ENCODE measurements at regions not wholly inside any gene's neighbourhood (a gene's known extent, or its start where the extent isn't known, plus 50 kb on each side); places are given as distances from the start of the nearest gene placed in this dataset.

DNA sequence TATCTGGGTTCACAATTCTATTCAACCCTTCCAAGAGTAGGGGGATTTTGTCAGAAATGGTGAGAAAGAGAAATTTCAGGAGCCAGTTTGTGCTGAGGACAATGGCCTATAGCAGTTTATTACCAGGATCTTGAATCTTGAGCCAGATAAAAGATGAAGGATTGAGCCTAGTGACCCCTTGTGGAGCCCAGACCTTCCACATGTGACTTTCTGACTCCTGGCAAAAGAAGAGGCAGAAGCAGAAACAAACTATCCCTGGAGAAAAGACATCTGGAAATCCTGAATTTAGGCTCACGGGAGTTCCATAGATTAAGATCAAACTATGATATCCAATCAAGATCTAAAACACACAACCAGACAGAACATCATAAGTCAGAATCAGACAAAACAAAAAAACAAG is 60.9 kb upstream of the CHRM2 start:
- no peak for DNase-seq (ENCODE audit: extremely low read depth, low read depth)

DNA sequence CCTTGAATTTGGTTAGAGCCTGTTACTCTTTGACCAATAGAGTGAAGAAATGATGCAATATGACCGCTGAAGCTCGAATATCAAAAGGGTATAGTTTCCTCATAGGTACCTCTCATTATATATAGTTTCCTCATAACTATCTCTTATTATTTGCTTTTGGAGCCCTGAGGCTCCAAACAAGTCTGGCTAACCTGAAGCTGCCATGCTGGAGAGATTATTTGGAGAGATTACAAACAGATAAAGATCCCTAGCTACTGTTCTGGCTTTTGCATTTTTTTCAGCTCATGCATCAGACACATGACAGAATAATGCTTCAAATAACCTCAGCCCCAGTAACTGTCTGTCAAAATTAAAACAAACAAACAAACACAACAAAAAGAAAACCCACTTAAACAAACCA is 65.4 kb upstream of the CHRM2 start:
- no peak for DNase-seq (ENCODE audit: extremely low read depth, low read depth)

DNA sequence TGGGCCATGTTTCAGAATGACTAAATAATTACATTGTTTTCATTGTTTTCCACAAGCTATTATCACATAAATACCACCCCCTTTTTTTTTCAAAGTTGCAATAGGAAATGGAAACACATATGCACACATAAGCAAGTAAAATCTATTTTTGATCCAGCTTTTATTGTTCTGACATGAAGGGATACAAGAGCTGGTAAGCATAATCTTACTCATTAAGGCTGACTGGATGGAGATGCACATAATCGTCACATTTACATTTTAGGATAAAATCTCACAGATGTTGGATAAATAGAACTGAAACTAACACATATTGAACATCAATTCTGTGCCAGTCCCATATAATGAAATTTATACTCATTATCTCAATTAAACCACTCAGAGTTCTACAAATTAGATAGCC is 84.5 kb upstream of the CHRM2 start:
- DNase-seq (ENCODE audit: extremely low read depth, low read depth), result no peak

DNA sequence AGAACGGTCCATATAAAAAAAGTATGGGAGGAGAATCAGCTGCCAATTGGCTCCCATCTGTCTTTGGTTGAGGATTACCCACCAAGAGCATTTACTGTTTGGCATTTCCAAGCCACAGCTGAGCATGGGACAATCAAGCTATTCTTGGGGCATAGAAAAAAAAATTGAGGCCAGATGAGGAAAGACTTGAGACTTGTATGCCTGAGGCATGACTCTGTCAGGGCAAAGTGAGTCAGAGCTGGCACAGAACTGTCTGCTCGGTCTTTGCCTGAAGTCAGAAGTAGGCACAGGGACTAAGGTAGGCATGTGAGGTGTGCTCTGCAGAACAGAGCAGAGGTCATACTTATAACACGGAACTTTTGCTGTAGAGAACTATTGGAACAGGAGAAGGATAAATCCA is 126.5 kb upstream of the CHRM2 start:
- no peak for DNase-seq (ENCODE audit: extremely low read depth, low read depth)

DNA sequence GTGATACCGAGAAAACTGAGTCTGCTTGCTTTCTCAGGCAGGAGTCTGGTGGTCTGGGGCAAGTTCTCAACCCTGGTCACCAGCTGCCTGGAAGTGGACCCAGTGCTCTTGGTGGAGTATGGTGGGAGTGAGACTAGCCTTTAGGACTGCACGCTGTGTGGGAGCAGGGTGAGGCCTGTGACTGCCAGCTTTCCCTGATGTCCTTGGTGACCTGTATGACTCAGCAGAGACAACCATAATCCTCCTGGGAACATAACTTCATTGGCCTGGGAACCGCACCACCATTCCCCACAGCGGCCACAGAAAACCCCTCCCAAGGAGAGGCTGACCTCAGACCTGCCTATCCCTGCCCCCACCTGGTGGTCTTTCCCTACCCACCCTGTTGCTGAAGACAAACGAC is 139.5 kb upstream of the CHRM2 start:
- DNase-seq (ENCODE audit: extremely low read depth, low read depth), result no peak

DNA sequence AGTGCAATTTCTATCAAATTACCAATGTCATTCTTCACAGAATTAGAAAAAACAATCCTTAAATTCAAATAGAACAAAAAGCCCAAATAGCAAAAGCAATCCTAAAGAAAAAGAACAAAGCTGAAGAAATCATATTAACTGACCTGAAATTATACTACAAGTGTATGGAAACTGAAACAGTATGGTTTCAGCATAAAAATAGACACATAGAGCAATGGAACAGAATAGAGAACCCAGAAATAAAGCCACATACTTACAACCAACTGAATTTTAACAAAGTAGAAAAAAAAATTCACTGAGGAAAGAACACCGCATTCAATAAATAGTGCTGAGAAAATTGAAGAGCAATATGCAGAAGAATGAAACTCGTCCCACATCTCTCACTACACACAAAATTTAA is 142.0 kb upstream of the CHRM2 start:
- DNase-seq (ENCODE audit: extremely low read depth, low read depth), result no peak

DNA sequence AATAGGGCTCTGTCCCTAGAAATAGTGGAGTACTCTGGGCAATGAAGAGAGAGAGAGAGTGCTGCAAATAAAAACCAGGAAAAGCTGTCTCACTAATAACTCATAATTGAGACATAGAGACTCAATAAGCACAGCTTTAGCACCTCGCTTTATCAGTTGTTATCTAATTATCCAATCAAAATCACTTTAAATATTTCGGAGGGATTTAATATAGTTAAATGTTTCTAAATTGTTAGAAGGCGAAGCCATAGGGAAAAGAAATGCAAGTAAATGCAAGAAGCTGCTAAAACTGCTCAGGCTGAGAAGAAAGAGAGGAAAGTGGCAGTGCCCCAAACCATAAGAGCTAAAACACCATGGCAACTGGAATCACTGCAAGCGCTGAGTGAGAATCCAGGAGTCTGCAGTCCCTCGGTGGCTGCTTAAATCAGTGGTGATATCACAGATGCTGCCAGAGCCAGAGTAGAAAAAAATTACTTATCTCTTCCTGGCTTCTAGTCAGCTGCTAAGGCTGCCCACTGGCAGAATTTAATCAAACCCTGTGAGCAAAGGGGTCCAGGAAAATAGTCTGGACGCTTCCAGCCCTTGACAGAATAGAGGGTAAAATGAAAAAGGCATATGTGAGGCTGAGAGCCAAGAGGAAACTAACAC is 150.4 kb upstream of the CHRM2 start:
- no peak for DNase-seq (ENCODE audit: extremely low read depth, low read depth)

DNA sequence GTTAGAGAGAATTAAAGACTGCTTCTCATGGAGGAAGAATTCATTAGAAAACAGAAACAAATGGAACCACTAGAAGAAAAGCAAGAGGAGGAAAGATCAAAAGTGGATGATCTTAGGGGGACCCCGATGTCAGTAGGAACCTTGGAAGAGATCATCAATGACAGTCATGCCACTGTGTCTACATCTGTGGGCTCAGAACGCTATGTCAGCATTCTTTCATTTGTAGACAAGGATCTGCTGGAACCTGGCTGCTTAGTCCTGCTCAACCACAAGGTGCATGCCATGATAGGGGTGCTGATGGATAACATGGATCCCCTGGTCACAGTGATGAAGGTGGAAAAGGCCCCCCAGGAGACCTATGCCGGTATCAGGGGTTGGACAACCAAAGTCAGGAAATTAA is 154.4 kb upstream of the CHRM2 start:
- no peak for DNase-seq (ENCODE audit: extremely low read depth, low read depth)

DNA sequence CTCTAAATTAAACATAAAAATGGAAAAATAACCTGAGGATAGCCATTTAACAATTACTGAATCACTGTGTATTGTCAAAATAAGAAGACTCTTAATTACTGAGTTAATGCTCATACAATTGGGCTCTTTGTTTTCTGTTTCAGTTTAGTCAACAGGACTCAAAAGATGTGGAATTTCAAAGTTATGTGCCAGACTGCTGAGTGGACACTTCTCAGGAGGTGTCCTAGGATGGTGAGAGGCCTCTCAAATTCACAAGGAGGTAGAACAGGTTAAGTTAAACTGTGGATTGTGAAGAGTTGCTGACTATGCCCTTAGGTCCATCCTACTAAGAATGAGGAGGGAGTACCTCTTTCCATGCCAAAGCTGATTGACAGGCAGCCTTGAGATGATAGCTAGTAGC is 157.7 kb upstream of the CHRM2 start:
- no peak for DNase-seq (ENCODE audit: extremely low read depth, low read depth)

DNA sequence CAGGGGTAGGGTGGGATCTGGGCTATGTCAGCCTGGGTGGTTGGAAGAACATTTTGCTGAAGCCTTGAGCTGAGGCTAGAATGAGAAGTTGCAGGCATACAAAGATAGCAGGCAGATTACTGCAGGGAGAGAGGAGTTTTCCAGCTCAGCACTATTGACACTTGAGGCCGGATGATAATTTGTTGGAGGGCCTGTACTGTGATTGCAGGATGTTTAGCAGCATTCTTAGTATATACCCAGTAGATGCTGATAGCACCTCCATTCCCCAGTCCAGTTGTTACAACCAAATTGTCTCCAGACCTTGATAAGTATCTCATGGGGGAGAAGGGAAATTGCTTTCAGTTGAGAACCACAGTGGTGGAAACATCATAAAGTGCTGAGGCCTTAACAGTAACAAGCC is 158.6 kb upstream of the CHRM2 start:
- no peak for DNase-seq (ENCODE audit: extremely low read depth, low read depth)

DNA sequence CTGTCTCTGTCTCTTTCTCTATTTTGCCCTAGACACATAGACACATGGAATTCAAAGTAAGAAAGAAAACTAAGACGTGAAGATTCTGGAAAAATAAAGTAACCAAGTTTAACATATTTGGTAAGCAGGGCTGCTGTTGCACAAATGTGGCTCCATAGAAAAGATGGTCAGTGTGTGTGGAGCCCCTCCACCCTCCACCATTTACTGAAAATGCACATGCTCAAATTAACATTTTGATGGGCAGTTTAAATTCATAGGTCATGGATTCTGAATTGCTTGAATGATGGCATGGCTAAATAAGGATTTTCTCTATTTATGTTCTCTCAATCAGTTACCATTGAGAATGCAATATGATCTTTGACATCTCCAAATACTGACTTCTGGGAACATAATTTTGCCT is 165.5 kb upstream of the CHRM2 start:
- DNase-seq (ENCODE audit: extremely low read depth, low read depth), result no peak

DNA sequence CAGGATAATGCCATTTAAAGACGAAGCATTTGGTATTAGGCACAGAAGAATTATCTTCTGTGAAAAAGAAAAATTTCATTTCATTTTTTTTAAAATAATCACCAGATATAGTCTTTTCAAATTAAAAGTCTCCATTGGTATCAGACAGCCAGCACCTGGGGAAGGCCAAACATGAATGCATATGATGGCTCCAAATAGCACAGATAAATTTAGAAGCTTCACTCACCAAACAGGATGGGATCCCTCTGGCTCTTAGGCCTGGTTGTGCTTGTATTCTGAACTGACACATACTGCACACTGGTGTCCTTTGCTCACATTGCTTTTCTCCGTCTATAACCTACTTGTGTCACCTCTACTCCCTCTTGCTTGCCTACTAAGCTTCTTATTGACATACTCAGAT is 169.5 kb upstream of the CHRM2 start:
- DNase-seq (ENCODE audit: extremely low read depth, low read depth), result no peak

DNA sequence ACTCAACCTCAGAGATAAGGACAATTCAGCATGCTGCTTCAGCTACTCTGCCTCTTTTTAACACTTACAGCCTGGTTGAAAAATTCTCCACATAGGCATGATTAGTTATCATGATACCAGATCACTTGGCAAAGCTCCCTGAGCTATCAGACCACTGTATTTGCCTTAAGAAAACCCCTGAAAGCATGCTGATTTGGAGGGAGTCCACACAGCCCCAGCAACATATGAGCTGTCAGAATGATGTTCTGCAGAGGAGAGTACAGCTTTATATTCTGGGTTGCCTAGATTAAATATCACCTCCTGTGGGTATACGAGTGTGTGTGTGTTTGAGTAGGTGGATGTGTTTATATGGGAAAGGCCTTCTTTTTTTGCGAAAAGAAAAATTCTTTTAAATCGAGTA is 170.2 kb upstream of the CHRM2 start:
- DNase-seq (ENCODE audit: extremely low read depth, low read depth), result no peak

DNA sequence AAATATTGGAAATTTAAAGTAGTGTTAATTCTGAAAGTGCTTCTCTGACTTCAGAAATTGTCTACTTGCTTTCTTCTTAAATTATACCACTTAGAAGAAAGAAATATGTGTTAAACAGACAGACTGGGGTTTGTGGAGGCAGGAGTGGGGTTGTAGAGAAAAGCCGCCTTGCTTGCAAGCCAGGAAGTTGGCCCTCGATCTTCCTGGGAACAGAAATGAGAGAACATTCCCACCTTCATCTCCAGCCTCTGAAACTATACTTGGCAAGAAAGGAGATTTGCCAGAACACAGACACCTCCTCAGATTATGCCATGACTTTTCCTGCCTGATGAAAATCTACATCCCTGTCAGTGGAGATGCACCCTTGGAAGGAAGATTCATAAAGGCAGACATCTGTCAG is 171.2 kb upstream of the CHRM2 start:
- DNase-seq (ENCODE audit: extremely low read depth, low read depth), result no peak

DNA sequence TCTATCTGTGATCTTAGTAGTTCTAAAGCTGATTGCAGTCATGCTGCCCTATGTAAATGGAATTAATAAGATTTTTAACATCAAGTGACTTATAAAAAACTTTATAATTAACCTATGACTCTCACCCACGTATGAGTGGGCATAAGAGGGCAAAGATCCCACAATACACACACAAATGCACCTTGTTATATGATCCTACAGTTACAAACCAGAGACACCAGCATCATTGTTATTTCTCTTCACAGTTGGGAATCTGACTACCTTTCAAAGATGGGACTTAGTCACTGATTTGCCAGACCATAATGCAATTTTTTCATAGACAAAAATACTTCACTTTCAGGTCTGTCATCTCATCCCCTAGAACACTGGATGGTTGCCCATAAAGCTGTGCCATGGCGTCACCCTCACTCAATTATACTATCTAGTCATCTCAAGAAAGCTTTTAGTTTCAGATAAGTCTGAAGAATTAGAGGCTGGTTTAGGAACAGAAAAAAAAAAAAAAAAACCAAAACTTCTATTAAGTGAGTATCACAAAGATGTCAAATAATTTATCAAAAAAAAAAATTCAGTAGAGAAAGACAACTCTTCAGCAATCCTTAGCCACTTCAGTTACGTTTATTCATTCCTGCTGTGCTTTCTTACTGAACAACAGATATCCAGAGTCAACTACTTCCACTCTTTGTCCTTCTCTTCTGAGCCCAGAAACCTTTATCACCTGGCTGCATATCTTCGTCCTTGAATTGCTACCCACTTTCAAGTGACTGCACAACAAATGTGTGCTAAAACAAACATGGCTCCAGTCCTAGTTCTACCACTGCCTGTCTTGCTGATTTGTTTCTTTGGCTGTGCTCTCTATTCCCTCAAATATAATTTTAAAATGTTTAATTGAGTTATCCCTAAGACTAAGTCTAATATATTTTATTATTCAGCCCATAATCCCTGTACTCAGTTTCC is 175.0 kb upstream of the CHRM2 start:
- DNase-seq (ENCODE audit: extremely low read depth, low read depth), result no peak

DNA sequence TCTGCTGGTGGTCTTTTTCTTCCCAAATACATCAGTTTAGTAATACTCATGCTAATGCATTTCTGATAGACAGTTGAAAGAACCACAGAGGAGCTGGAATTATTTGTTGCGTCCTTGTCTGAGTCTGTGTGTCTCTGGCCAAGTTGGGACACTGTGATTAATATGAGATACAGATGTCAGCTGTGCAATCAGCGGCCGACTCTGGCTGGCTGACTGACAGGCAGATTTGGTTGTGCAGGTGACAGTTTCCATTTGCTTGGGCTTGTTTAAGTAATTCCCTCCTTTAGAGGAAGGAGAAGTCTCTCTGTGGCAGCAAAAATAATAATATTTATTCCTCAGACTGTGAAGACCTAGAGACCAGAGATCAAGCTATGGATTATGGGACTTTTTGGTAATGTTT is 176.2 kb upstream of the CHRM2 start:
- no peak for DNase-seq (ENCODE audit: extremely low read depth, low read depth)

DNA sequence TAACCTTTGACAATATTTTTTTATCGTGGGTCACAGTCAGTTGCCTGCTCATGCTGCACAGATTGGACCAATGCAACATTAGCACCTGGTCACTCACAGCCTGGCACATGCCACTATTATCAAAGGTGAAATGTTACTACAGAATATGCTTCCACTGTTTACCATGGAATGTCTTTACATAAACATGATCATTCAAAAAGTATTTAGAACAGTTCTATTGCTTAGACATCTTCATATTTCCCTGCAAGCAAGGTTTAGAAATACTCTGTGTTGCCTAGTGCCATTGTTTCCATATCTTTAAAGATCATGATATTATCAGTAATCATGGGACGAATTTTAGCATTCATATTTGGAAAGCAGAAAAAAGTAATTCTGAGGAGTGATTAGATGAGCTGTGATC is 179.9 kb upstream of the CHRM2 start:
- DNase-seq (ENCODE audit: extremely low read depth, low read depth), result no peak

DNA sequence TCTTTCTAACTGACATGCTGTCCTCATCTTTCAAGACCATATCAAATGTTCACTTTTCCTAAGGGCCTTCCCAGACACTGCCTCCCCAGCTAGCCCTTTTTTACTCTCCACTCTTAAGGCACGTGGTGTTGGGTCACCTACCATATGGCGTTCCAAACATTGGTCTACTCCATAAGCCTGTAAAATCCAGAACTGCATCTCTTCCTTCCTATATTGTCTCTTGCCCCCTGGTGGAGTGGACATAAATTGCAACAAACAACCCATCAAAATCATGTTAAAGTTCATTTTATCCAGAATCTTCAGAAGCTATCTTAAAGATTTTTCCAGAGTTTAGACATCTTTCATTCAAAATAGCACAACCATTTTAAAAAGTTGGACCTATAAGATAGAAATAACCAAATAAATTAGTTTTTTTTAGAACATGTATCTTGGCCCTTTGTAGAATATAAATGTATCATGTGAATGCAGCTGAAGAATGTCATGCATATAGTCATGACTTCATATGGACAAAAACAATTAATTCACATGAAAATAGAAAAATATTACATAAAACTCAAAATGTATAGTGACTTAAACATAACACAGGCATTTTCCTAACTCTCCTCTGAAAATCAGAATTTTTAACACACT is 180.6 kb upstream of the CHRM2 start:
- peak; percentile 7 for DNase-seq (ENCODE audit: extremely low read depth, low read depth)

DNA sequence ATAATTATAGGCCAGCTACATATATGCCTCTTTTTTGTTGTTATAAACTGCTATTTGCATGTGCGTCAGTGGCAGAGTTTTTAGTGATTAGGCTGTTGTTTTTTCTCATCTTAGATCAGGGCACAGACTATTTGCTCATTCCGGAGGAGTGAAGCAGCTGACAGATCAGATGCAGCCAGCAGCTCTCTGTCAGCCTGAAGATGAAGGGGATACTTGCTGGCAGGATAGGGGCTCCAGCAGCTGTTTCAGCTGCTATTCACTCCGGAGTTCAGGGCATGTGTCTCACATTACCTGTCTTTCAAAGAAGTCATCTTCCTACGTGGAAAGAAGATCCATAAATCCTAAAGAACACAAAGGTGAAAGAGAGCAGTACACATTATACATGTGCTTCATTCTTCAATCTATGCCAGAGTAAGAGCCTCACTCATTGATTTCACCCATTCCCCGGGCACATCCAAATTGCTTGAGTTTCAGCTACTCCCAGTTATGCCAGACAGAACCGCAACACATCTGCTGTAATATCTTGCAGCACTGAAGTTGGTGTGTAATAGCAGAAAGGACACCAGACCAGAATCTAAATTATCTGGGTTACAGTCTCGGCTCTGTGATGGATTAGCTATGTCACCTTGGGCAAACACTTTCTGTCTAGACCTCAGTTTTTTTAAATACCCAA is 182.8 kb upstream of the CHRM2 start:
- DNase-seq (ENCODE audit: extremely low read depth, low read depth), result no peak

DNA sequence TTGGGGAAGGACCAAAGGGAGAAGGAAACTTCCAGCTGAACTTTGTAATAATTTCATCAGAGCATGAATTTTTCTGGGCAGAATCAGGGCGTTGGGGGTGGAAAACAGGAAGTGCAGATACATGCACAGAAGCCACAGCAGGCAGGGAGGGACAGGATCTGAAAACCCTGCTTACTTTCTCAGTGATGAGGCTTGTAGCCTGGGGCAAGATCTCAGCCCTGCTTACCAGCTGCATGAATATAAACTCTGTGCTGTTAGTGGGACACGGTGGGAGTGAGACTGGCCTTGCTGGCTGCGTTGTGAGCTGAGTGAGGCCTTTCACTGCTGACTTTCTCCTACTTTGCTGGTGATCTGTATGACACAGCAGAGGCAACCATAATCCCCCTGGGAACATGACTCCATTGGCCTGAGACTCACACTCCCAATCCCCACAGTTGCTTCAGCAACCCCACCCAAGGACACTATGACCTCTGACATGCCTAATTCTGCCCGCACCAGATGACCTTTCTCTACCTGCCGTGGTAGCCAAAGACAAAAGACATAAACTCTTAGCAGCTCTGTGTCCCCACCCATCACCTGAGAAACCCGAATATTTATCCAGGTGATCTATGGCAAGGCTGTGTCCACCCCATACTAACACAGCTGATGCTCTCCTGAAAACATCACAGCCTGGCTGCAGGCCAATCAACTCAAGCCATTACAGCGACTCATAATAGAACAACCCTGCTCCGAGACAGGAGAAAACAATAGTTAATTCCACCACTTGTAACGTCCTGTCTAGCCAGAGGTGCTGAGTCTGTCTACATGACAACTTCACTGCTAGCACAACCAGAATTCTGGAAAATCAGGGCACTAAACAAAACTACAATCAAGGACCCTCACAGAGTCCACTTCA is 190.7 kb upstream of the CHRM2 start:
- no peak for DNase-seq (ENCODE audit: extremely low read depth, low read depth)

Measured in NCI-H460 (cell line).